DOHH2 (cell line): ENCODE measurements at regions not wholly inside any gene's neighbourhood (a gene's known extent, or its start where the extent isn't known, plus 50 kb on each side); places are given as distances from the start of the nearest gene placed in this dataset.

Experiments used
- H3F3A ChIP-seq: fragments of 200-600 bp; sonication (generic), shearing (Covaris generic); 2 replicates; pipeline ENCODE4 v1.6.0; 2016; ENCODE audit warnings: antibody characterized with exemption, mild to moderate bottlenecking; ENCODE audit not compliant: control insufficient read depth, insufficient read depth
- H3K27ac ChIP-seq: fragments of 200-600 bp; sonication (generic); 2 replicates; pipeline ENCODE4 v1.5.1; 2014; ENCODE audit warnings: low read depth, mild to moderate bottlenecking, low read length, moderate library complexity
- H3K27me3 ChIP-seq: fragments of 200-600 bp; sonication (generic); 2 replicates; pipeline ENCODE4 v1.6.1; 2014; ENCODE audit warnings: mild to moderate bottlenecking, low read length, mixed read lengths; ENCODE audit not compliant: control insufficient read depth
- H3K36me3 ChIP-seq: fragments of 200-600 bp; sonication (generic); 2 replicates; pipeline ENCODE4 v1.6.1; 2014; ENCODE audit warnings: mild to moderate bottlenecking, low read length, moderate library complexity, mixed read lengths; ENCODE audit not compliant: control insufficient read depth
- H3K4me1 ChIP-seq: fragments of 200-600 bp; sonication (generic); 2 replicates; pipeline ENCODE4 v1.6.1; 2014; ENCODE audit warnings: mild to moderate bottlenecking, low read length, mixed read lengths; ENCODE audit not compliant: control insufficient read depth
- H3K4me2 ChIP-seq: fragments of 200-600 bp; sonication (generic); 2 replicates; pipeline ENCODE4 v1.6.0; 2014; ENCODE audit warnings: mild to moderate bottlenecking, low read length, moderate library complexity
- H3K4me3 ChIP-seq: fragments of 200-600 bp; sonication (generic); 2 replicates; pipeline ENCODE4 v1.5.1; 2014; ENCODE audit warnings: mild to moderate bottlenecking, low read length, mixed read lengths
- H3K79me2 ChIP-seq: fragments of 200-600 bp; sonication (generic); 2 replicates; pipeline ENCODE4 v1.6.1; 2014; ENCODE audit warnings: mild to moderate bottlenecking, low read length, mixed read lengths; ENCODE audit not compliant: control insufficient read depth
- H3K9me2 ChIP-seq: fragments of 200-600 bp; sonication (generic); replicated peaks from 2 replicates; pipeline ENCODE4 v1.6.1; 2014; ENCODE audit warnings: mild to moderate bottlenecking, low read length, mixed read lengths; ENCODE audit not compliant: control insufficient read depth
- H3K9me3 ChIP-seq: fragments of 200-600 bp; sonication (generic); 2 replicates; pipeline ENCODE4 v1.6.1; 2014; ENCODE audit warnings: antibody characterized with exemption, low read length, mixed read lengths; ENCODE audit not compliant: control insufficient read depth, insufficient read depth
- H4K20me1 ChIP-seq: fragments of 200-600 bp; sonication (generic); 2 replicates; pipeline ENCODE4 v1.6.0; 2014; ENCODE audit warnings: low read depth, mild to moderate bottlenecking, antibody characterized with exemption, low read length, moderate library complexity; ENCODE audit not compliant: control insufficient read depth, insufficient read depth
- EZH2phosphoT487 ChIP-seq: fragments of 200-600 bp; sonication (generic); IDR thresholded peaks from 2 replicates; pipeline ENCODE4 v1.6.1; 2017; ENCODE audit warnings: borderline replicate concordance, mild to moderate bottlenecking, antibody characterized with exemption, low read length, moderate library complexity, mixed read lengths
- TF ChIP-seq, protein P1 (sequence below): fragments of 200-600 bp; sonication (generic); IDR thresholded peaks from one replicate; pipeline ENCODE4 v1.5.1; 2014; ENCODE audit warnings: antibody characterized with exemption, mild to moderate bottlenecking, low read depth, low read length; ENCODE audit not compliant: poor library complexity, severe bottlenecking

DNA sequence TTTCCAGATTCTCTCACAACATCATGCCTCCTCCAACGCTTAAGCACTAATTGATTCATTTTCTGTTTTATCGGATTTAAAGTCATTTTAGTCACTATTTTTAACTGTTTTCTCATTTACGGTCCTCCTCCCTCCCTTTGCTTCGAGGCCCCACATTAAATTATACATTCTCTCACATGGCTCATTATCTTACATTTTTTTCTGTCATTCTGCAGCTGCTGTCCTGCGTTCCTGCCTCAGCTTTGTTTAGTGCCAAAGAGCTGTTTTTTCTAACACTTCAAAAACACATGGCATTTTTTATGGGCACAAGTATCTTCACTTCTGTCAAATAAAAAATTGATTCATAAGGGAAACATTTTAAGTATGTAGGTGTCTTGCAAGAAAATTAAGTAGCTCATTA is 130.1 kb upstream of the FST start:
- no peaks in the 10 kb centered on the region for H3F3A ChIP-seq
- H3K4me2 ChIP-seq: no peak overlapping the region
- H3K27me3 ChIP-seq: no peaks in the 10 kb centered on the region
- no peak for TF ChIP-seq EZH2phosphoT487
- TF ChIP-seq, protein P1, sequence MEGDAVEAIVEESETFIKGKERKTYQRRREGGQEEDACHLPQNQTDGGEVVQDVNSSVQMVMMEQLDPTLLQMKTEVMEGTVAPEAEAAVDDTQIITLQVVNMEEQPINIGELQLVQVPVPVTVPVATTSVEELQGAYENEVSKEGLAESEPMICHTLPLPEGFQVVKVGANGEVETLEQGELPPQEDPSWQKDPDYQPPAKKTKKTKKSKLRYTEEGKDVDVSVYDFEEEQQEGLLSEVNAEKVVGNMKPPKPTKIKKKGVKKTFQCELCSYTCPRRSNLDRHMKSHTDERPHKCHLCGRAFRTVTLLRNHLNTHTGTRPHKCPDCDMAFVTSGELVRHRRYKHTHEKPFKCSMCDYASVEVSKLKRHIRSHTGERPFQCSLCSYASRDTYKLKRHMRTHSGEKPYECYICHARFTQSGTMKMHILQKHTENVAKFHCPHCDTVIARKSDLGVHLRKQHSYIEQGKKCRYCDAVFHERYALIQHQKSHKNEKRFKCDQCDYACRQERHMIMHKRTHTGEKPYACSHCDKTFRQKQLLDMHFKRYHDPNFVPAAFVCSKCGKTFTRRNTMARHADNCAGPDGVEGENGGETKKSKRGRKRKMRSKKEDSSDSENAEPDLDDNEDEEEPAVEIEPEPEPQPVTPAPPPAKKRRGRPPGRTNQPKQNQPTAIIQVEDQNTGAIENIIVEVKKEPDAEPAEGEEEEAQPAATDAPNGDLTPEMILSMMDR: no peak
- no peaks in the 10 kb centered on the region for H3K79me2 ChIP-seq
- H3K27ac ChIP-seq: no peak overlapping the region
- no peaks in the 10 kb centered on the region for H4K20me1 ChIP-seq
- H3K4me3 ChIP-seq: no peak overlapping the region
- H3K9me2 ChIP-seq: no peaks in the 10 kb centered on the region
- H3K36me3 ChIP-seq: no peaks in the 10 kb centered on the region
- no peaks in the 10 kb centered on the region for H3K4me1 ChIP-seq
- H3K9me3 ChIP-seq: no peaks in the 10 kb centered on the region; the same call in 1 of the 2 replicates

DNA sequence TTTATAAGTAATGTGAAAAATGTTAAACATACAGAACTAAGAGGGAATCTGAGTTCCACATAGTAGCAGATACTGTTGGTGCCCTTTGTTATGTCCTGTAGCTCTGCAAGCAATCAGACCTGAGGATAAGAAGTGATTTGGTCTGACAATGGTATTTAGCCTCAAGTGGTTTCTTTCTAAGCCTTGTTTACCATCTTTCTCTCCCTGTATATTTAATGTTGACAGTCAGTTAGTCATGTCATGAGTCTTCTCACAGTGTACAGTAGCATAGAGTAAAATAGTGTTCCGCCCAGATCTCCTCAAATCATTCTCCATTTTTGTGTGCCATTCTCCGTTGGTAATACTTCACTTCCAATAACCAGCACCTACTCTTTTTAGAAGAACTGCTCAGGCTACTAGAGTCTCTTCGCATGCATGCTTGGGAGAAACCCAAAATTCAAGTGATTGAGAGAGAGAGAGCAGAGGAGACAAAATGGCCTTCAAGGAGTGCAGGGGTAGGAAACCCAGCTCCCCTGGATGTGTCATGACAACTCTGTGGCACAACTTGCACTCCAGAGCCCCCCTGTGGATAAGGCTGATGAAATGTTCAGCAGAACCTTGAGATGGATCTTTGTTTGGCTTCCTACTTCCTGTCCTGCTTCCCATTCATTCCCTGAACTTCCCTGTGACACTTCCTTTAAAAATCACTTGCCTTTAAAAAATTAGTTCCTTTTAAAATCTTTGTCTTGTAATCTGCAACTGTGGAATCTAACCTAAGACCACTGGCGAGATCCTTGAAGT is 129.2 kb upstream of the FST start:
- H3K27ac ChIP-seq: no peak overlapping the region
- no peaks in the 10 kb centered on the region; the same call in 1 of the 2 replicates for H3K9me3 ChIP-seq
- H3F3A ChIP-seq: no peaks in the 10 kb centered on the region
- H3K27me3 ChIP-seq: no peaks in the 10 kb centered on the region
- no peaks in the 10 kb centered on the region for H3K36me3 ChIP-seq
- H3K79me2 ChIP-seq: no peaks in the 10 kb centered on the region
- H3K4me3 ChIP-seq: no peak overlapping the region
- H3K4me2 ChIP-seq: no peak overlapping the region
- no peak for TF ChIP-seq EZH2phosphoT487
- TF ChIP-seq, protein P1: no peak
- no peaks in the 10 kb centered on the region for H4K20me1 ChIP-seq
- no peaks in the 10 kb centered on the region for H3K9me2 ChIP-seq
- no peaks in the 10 kb centered on the region for H3K4me1 ChIP-seq

DNA sequence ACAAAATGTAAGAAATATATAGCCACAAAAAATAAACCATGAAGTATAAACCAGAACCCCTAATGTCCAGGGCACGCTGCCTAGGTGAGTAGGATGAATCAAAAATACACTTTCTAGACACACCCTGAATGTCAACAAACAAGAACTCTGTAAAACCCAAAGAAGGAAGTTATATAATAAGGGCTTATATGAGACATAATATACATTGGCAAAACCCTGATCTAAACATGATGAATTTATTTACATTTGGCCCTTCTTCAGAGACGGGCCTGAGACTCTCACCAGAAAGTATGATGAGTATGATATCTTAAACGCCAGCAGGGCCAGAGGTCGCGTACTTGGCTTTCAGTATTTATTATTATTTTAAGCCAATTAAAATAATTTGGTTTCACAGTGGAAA is 125.1 kb upstream of the FST start:
- H3K9me2 ChIP-seq: no peaks in the 10 kb centered on the region
- TF ChIP-seq, protein P1: no peak
- TF ChIP-seq EZH2phosphoT487: no peak
- H3K36me3 ChIP-seq: no peaks in the 10 kb centered on the region
- H3K4me2 ChIP-seq: no peak overlapping the region
- no peaks in the 10 kb centered on the region for H3K27me3 ChIP-seq
- H3F3A ChIP-seq: no peaks in the 10 kb centered on the region
- no peaks in the 10 kb centered on the region for H4K20me1 ChIP-seq
- no peak overlapping the region for H3K4me3 ChIP-seq
- no peaks in the 10 kb centered on the region for H3K79me2 ChIP-seq
- H3K9me3 ChIP-seq: no peaks in the 10 kb centered on the region; the same call in 1 of the 2 replicates
- H3K27ac ChIP-seq: no peak overlapping the region
- H3K4me1 ChIP-seq: no peaks in the 10 kb centered on the region
